Smooth muscle cell (in vitro differentiated cells): ENCODE measurements at regions not wholly inside any gene's neighbourhood (a gene's known extent, or its start where the extent isn't known, plus 50 kb on each side); places are given as distances from the start of the nearest gene placed in this dataset.

Experiments used
- DNase-seq: peaks from one replicate; lab custom pipeline; 2025; ENCODE audit not compliant: unreplicated experiment; lab: John Stamatoyannopoulos, UW
- H2AFZ ChIP-seq: fragments of 200-600 bp; sonication (generic); 2 replicates; pipeline ENCODE4 v1.6.0; 2016; ENCODE audit warnings: antibody characterized with exemption, low read depth, mild to moderate bottlenecking
- H3F3A ChIP-seq: fragments of 200-600 bp; sonication (generic); 2 replicates; pipeline ENCODE4 v1.6.0; 2017; ENCODE audit warnings: antibody characterized with exemption, low read depth
- H3K27ac ChIP-seq: fragments of 200-600 bp; sonication (generic); 2 replicates; pipeline ENCODE4 v1.5.1; 2016; ENCODE audit warnings: low read depth, mild to moderate bottlenecking
- H3K27me3 ChIP-seq: fragments of 200-600 bp; sonication (generic); 2 replicates; pipeline ENCODE4 v1.6.1; 2016; ENCODE audit warnings: low read depth, mild to moderate bottlenecking
- H3K36me3 ChIP-seq: fragments of 200-600 bp; sonication (generic); 2 replicates; pipeline ENCODE4 v1.5.1; 2016; ENCODE audit warnings: low read depth
- H3K4me1 ChIP-seq: fragments of 200-600 bp; sonication (generic); 2 replicates; pipeline ENCODE4 v1.5.1; 2016; ENCODE audit warnings: low read depth
- H3K4me2 ChIP-seq: fragments of 200-600 bp; sonication (generic); 2 replicates; pipeline ENCODE4 v1.6.0; 2016; ENCODE audit warnings: mild to moderate bottlenecking
- H3K4me3 ChIP-seq: fragments of 200-600 bp; sonication (generic); 2 replicates; pipeline ENCODE4 v1.5.1; 2016; ENCODE audit warnings: mild to moderate bottlenecking
- H3K79me2 ChIP-seq: fragments of 200-600 bp; sonication (generic); 2 replicates; pipeline ENCODE4 v1.6.0; 2016; ENCODE audit warnings: low read depth, mild to moderate bottlenecking
- H3K9ac ChIP-seq: fragments of 200-600 bp; sonication (generic); 2 replicates; pipeline ENCODE4 v1.6.0; 2016; ENCODE audit warnings: low read depth
- H3K9me3 ChIP-seq: fragments of 200-600 bp; sonication (generic); replicated peaks from 2 replicates; pipeline ENCODE4 v1.5.1; 2016; ENCODE audit warnings: low read depth
- H4K20me1 ChIP-seq: fragments of 200-600 bp; sonication (generic); 2 replicates; pipeline ENCODE4 v1.6.0; 2016; ENCODE audit warnings: low read depth
- CTCF ChIP-seq: fragments of 200-600 bp; sonication (generic); IDR thresholded peaks from 2 replicates; pipeline ENCODE4 v1.5.1; 2017; ENCODE audit warnings: borderline replicate concordance, mild to moderate bottlenecking, antibody characterized with exemption; ENCODE audit not compliant: insufficient read depth, poor library complexity, severe bottlenecking
- WGBS: methylation state at CpG from one replicate; pipeline ENCODE4 v1.1.7; 2016; ENCODE audit warnings: low lambda C conversion rate; 5-methylcytosine and 5-hydroxymethylcytosine counted together

- H3F3A ChIP-seq = no peaks in the 10 kb centered on the region
- WGBS = 70% methylated on average over 7 of the region's 7 CpGs
- no peak overlapping the region for H3K27ac ChIP-seq
- H2AFZ ChIP-seq = no peak overlapping the region
- no peaks in the 10 kb centered on the region for H3K9me3 ChIP-seq
- TF ChIP-seq CTCF = no peak
- no peaks in the 10 kb centered on the region for H3K4me1 ChIP-seq
- H3K4me3 ChIP-seq = no peak overlapping the region
- no peaks in the 10 kb centered on the region for H3K36me3 ChIP-seq
- no peak for DNase-seq
- no peaks in the 10 kb centered on the region for H3K27me3 ChIP-seq
- H3K79me2 ChIP-seq = no peaks in the 10 kb centered on the region
- no peaks in the 10 kb centered on the region for H4K20me1 ChIP-seq
- no peak overlapping the region for H3K4me2 ChIP-seq
- H3K9ac ChIP-seq = no peak overlapping the region
Measured at GRCh38 chr2:12120281-12121150, 374.1 kb downstream of the LPIN1 start.

GRCh38 chr2:12124790-12125189 is 378.4 kb downstream of the LPIN1 start:
- H3K27me3 ChIP-seq = no peaks in the 10 kb centered on the region
- WGBS = 96% methylated on average over 1 of the region's 1 CpG
- H3K36me3 ChIP-seq = no peaks in the 10 kb centered on the region
- H3F3A ChIP-seq = no peaks in the 10 kb centered on the region
- H3K9ac ChIP-seq = no peak overlapping the region
- no peaks in the 10 kb centered on the region for H4K20me1 ChIP-seq
- no peak for TF ChIP-seq CTCF
- H2AFZ ChIP-seq = no peak overlapping the region
- no peak overlapping the region for H3K27ac ChIP-seq
- no peak for DNase-seq
- H3K4me3 ChIP-seq = no peak overlapping the region
- no peaks in the 10 kb centered on the region for H3K9me3 ChIP-seq
- no peak overlapping the region for H3K4me2 ChIP-seq
- no peaks in the 10 kb centered on the region for H3K79me2 ChIP-seq
- H3K4me1 ChIP-seq = no peaks in the 10 kb centered on the region

GRCh38 chr2:12126318-12126717 is 379.9 kb downstream of the LPIN1 start:
- WGBS = 89% methylated on average over 3 of the region's 3 CpGs
- Histone ChIP-seq H3K4me3 (no peak overlapping the region), H3K27ac (no peak overlapping the region), H4K20me1 (no peaks in the 10 kb centered on the region), H3K79me2 (no peaks in the 10 kb centered on the region), H3K9me3 (no peaks in the 10 kb centered on the region), H3K4me2 (no peak overlapping the region), H3F3A (no peaks in the 10 kb centered on the region), H3K4me1 (no peaks in the 10 kb centered on the region), H3K36me3 (no peaks in the 10 kb centered on the region), H3K9ac (no peak overlapping the region), H2AFZ (no peak overlapping the region), H3K27me3 (no peaks in the 10 kb centered on the region)
- no peak for TF ChIP-seq CTCF
- no peak for DNase-seq

- Histone ChIP-seq H2AFZ (no peak overlapping the region), H3K4me1 (no peaks in the 10 kb centered on the region), H3K79me2 (no peaks in the 10 kb centered on the region), H4K20me1 (no peaks in the 10 kb centered on the region), H3K9me3 (no peaks in the 10 kb centered on the region), H3K27me3 (no peaks in the 10 kb centered on the region), H3K4me3 (no peak overlapping the region), H3F3A (no peaks in the 10 kb centered on the region), H3K9ac (no peak overlapping the region), H3K36me3 (no peaks in the 10 kb centered on the region), H3K4me2 (no peak overlapping the region), H3K27ac (no peak overlapping the region)
- 92% methylated on average over 2 of the region's 2 CpGs for WGBS
- no peak for TF ChIP-seq CTCF
- no peak for DNase-seq
Measured at GRCh38 chr2:12127638-12128037, 381.2 kb downstream of the LPIN1 start.
